ENCODE measurements at regions not wholly inside any gene's neighbourhood (a gene's known extent, or its start where the extent isn't known, plus 50 kb on each side); places are given as distances from the start of the nearest gene placed in this dataset.

DNA sequence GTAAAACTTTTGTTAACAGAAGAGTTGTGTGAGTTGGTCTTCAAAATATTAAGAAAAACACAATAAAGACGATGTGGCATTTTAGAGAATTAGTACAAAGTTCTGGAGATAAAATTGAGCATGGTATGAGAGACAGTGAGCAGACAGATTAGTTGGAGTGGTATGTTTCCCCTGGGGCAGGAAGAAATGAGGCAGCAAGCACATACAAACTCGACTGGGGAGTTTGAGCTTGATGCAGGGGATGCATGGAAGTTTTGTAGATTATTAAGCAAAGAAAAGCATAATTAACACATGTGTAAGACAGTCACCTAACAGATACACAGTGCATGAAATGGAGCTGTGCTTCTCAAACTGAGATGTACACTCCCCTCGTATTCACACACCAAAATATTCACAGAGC is 58.1 kb upstream of the IL2 start (continued):
- TF ChIP-seq, protein P1, sequence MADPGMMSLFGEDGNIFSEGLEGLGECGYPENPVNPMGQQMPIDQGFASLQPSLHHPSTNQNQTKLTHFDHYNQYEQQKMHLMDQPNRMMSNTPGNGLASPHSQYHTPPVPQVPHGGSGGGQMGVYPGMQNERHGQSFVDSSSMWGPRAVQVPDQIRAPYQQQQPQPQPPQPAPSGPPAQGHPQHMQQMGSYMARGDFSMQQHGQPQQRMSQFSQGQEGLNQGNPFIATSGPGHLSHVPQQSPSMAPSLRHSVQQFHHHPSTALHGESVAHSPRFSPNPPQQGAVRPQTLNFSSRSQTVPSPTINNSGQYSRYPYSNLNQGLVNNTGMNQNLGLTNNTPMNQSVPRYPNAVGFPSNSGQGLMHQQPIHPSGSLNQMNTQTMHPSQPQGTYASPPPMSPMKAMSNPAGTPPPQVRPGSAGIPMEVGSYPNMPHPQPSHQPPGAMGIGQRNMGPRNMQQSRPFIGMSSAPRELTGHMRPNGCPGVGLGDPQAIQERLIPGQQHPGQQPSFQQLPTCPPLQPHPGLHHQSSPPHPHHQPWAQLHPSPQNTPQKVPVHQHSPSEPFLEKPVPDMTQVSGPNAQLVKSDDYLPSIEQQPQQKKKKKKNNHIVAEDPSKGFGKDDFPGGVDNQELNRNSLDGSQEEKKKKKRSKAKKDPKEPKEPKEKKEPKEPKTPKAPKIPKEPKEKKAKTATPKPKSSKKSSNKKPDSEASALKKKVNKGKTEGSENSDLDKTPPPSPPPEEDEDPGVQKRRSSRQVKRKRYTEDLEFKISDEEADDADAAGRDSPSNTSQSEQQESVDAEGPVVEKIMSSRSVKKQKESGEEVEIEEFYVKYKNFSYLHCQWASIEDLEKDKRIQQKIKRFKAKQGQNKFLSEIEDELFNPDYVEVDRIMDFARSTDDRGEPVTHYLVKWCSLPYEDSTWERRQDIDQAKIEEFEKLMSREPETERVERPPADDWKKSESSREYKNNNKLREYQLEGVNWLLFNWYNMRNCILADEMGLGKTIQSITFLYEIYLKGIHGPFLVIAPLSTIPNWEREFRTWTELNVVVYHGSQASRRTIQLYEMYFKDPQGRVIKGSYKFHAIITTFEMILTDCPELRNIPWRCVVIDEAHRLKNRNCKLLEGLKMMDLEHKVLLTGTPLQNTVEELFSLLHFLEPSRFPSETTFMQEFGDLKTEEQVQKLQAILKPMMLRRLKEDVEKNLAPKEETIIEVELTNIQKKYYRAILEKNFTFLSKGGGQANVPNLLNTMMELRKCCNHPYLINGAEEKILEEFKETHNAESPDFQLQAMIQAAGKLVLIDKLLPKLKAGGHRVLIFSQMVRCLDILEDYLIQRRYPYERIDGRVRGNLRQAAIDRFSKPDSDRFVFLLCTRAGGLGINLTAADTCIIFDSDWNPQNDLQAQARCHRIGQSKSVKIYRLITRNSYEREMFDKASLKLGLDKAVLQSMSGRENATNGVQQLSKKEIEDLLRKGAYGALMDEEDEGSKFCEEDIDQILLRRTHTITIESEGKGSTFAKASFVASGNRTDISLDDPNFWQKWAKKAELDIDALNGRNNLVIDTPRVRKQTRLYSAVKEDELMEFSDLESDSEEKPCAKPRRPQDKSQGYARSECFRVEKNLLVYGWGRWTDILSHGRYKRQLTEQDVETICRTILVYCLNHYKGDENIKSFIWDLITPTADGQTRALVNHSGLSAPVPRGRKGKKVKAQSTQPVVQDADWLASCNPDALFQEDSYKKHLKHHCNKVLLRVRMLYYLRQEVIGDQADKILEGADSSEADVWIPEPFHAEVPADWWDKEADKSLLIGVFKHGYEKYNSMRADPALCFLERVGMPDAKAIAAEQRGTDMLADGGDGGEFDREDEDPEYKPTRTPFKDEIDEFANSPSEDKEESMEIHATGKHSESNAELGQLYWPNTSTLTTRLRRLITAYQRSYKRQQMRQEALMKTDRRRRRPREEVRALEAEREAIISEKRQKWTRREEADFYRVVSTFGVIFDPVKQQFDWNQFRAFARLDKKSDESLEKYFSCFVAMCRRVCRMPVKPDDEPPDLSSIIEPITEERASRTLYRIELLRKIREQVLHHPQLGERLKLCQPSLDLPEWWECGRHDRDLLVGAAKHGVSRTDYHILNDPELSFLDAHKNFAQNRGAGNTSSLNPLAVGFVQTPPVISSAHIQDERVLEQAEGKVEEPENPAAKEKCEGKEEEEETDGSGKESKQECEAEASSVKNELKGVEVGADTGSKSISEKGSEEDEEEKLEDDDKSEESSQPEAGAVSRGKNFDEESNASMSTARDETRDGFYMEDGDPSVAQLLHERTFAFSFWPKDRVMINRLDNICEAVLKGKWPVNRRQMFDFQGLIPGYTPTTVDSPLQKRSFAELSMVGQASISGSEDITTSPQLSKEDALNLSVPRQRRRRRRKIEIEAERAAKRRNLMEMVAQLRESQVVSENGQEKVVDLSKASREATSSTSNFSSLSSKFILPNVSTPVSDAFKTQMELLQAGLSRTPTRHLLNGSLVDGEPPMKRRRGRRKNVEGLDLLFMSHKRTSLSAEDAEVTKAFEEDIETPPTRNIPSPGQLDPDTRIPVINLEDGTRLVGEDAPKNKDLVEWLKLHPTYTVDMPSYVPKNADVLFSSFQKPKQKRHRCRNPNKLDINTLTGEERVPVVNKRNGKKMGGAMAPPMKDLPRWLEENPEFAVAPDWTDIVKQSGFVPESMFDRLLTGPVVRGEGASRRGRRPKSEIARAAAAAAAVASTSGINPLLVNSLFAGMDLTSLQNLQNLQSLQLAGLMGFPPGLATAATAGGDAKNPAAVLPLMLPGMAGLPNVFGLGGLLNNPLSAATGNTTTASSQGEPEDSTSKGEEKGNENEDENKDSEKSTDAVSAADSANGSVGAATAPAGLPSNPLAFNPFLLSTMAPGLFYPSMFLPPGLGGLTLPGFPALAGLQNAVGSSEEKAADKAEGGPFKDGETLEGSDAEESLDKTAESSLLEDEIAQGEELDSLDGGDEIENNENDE (IDR thresholded peaks at IDR 0.05; ENCODE audit: insufficient replicate concordance, low read length), result no peak
- no peak for TF ChIP-seq GABPA (IDR thresholded peaks at IDR 0.05; ENCODE audit: borderline replicate concordance, insufficient read depth, low read length)
- no peak for TF ChIP-seq CEBPB (IDR thresholded peaks at IDR 0.05; ENCODE audit: low read depth, low read length)
- TF ChIP-seq, protein P2, sequence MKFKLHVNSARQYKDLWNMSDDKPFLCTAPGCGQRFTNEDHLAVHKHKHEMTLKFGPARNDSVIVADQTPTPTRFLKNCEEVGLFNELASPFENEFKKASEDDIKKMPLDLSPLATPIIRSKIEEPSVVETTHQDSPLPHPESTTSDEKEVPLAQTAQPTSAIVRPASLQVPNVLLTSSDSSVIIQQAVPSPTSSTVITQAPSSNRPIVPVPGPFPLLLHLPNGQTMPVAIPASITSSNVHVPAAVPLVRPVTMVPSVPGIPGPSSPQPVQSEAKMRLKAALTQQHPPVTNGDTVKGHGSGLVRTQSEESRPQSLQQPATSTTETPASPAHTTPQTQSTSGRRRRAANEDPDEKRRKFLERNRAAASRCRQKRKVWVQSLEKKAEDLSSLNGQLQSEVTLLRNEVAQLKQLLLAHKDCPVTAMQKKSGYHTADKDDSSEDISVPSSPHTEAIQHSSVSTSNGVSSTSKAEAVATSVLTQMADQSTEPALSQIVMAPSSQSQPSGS (IDR thresholded peaks at IDR 0.05; ENCODE audit: low read length), result no peak
- no peak for TF ChIP-seq SAP30 (IDR thresholded peaks at IDR 0.05; ENCODE audit: insufficient read depth, insufficient replicate concordance, low read length)
- TF ChIP-seq MAFK (IDR thresholded peaks at IDR 0.05; ENCODE audit: low read depth, low read length), result no peak
- no peak for TF ChIP-seq KDM4A (IDR thresholded peaks at IDR 0.05; ENCODE audit: low read depth, low read length, severe bottlenecking)
